ENCODE measurements at regions not wholly inside any gene's neighbourhood (a gene's known extent, or its start where the extent isn't known, plus 50 kb on each side); places are given as distances from the start of the nearest gene placed in this dataset.

- DNase-seq: no peak
Measured at GRCh38 chr17:77308861-77309726, 168.3 kb downstream of the SEC14L1 start.

DNA sequence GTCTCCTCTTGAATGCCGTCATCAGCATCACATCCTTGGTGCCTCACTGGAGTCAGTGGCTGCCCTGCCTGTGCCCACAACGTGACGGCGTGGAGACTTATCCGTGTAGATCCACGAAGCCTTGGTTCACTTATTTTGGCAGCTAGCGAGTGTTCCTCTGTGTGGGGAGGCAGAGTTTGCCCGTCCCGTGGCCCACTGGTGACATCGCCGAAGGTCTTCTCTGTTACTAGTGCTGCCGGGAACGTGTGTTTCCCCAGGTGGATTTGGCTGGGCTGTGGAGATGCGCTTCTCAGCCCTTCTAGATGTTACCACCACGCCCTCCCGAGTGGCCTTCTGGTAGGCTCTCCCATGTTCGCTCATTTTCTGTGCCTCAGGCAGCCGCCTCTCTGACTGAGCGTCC is 169.6 kb downstream of the SEC14L1 start:
- DNase-seq: no peak

GRCh38 chr17:77311371-77311981 is 170.7 kb downstream of the SEC14L1 start:
- no peak for DNase-seq

DNA sequence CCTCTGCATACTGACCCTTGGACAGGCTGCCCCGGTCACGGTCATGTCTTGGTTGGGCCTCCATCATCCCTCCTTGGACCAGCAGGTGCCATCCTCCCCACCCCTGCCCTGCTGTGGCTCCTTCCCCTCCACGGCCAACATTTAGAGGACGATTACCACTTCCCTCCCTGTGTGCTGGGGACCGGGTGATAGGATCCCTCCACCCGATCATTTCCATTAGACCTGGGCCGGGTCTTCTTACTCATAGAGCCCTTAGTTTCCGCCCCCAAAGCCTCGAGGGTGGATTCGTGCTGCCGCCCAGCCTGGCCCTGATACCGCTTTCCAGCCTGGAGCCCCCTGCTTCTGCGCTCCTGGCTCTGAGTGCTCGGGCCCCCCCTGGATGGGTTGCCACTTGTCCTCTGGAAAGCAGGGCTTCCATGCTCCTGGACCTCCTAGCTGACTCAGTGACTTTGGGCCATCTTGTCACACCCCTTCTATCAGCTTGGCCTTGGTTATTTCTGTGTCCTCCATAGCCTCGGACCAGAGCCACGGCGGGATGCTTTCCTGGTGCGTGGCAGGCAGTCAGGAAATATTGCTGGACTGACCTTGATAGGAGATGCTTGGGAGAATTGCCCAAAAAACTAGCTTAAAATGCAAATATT is 171.4 kb downstream of the SEC14L1 start:
- no peak for DNase-seq

GRCh38 chr17:77312786-77313599 is 172.2 kb downstream of the SEC14L1 start:
- DNase-seq: no peak

DNA sequence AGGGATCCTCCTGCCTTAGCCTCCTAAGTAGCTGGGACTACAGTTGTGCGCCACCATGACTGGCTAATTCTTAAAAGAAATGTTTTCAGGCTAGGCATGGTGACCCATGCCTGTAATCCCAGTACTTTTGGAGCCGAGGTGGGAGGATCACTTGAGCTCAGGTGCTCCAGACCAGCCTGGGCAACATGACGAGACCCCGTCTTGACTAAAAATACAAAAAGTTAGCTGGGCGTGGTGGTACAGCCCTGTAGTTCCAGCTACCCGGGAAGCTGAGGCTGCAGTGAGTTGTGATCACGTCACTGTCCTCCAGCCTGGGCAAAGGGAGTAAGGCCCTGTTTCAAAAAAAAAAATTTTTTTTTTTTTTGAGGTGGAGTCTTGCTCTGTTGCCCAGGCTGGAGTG is 173.1 kb downstream of the SEC14L1 start:
- no peak for DNase-seq

GRCh38 chr17:77314601-77315000 is 173.8 kb downstream of the SEC14L1 start:
- no peak for DNase-seq

DNA sequence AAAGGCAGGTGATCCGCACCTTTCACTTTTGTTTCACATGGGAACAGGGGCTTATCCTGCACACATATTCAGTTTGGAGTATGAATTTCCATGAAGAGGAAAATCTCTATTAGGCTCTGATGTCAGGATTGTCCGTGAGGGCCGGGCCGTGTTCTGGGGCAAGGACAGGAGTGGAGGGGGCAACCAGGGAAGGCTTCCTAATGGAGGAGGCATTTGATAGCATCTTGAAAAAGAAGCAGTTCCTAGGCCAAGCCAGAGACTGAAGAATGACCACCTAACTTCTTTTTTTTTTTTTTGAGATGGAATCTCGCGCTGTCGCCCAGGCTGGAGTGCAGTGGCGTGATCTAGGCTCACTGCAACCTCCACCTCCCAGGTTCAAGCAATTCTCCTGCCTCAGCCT is 174.2 kb downstream of the SEC14L1 start:
- DNase-seq: no peak

GRCh38 chr17:77315551-77316190 is 174.9 kb downstream of the SEC14L1 start:
- no peak for DNase-seq

GRCh38 chr17:77316191-77316641 is 175.4 kb downstream of the SEC14L1 start:
- DNase-seq: no peak

DNA sequence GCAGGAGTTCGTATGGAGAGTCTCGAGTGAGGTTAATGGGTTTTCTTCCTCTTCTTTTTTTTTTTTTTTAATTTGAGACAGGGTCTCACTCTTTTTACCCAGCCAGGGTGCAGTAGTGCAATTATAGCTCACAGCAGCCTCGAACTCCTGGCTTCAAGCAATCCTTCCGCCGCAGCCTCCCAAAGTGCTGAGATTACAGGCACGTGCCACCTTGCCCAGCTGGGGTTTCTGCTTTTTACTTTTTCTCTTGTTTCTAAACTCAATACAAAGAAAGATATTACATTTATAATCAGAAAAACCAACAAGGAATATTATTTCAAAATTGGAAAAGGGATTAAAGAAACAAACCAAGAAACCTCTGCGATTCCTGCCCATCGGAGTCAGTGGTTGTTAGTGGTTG is 175.9 kb downstream of the SEC14L1 start:
- DNase-seq: no peak

DNA sequence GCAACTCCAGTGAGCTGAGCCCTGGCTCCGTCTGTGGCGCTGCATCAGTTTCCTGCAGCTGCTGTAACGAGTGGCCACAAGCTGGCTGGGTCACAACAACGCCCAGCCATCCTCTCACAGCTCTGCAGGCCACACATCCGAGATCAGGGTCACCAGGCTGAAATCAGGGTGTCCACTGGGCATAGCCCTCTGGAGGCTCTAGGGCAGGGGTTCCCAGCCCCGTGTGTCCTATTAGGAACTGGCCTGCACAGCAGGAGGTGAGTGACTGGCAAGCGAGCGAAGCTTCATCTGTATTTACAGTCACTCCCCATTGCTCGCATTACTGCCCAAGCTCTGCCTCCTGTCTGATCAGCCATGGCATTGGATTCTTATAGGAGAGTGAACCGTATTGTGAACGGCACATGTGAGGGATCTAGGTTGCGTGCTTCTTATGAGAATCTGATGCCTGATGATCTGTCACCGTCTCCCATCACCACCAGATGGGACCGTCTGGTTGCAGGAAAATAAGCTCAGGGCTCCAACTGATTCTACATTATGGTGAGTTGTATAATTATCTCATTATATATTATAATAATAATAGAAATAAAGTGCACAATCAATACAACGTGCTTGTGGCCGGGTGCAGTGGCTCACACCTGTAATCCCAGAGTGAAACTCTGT is 176.5 kb downstream of the SEC14L1 start:
- no peak for DNase-seq

- DNase-seq: no peak
Measured at GRCh38 chr17:77318021-77318420, 177.3 kb downstream of the SEC14L1 start.

DNA sequence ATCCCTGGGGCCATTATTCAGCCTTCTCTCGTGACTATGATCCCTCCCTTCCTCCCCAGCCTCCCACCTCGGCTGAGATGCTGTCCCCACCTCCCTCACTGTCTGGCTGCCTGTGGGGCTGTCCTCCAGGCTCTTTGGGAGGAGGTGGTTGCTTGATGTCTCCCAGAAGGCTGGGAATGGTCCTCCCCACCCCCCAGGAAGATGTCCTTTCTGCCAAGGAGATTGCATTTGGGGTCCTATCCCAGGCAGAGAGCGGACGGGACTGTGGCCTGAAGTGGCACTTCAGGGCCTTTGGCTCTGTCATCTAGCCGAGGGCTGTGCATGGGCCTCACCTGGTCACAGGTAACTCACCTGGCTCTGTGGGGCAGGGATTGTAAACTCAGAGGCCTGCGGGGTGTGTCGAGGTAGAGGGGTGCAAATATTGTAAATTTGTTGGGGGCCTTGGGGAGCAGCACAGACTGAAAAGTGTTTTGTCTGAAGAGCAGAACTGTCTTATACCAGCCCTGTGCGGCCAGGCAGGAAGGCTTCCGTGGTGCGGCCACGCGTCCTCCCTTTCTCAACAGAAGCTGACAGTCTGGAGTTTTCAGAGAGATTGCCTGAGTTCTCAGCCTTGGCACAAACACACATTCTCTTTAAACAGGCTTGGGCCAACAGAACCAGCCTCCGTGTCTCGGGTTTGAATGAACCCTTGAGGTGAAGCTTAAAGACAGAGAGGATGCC is 177.9 kb downstream of the SEC14L1 start:
- no peak for DNase-seq

GRCh38 chr17:77319211-77320043 is 178.7 kb downstream of the SEC14L1 start:
- DNase-seq: peak; percentile 70 to 77

- DNase-seq: no peak
Measured at GRCh38 chr17:77320044-77320440, 179.3 kb downstream of the SEC14L1 start.

GRCh38 chr17:77320485-77321256 is 179.9 kb downstream of the SEC14L1 start:
- no peak for DNase-seq

GRCh38 chr17:77321649-77322513 is 181.1 kb downstream of the SEC14L1 start:
- DNase-seq: no peak

All from stimulated activated CD4-positive, alpha-beta T cell treated with anti-CD3 and anti-CD28 coated beads, Interleukin-2, amount 100 ng/mL, for 24 hours (primary cell).